ENCODE measurements at regions not wholly inside any gene's neighbourhood (a gene's known extent, or its start where the extent isn't known, plus 50 kb on each side); places are given as distances from the start of the nearest gene placed in this dataset.

DNA sequence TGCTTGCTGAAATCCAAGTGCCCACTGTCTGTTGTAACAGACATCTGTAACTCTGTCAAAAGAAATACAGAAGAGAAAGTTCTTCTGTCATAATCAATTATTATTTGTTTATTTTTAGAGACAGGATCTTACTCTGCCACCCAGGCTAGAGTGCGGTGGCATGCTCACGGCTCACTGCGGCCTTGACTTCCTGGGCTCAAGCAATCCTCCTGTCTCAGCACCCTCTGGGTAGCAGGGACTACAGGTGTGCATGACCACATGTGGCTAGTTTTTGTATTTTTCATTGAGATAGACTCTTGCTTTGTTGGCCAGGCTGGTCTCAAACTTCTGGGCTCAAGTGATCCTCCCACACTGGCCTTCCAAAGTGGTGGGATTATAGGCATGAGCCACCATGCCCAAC, 177.6 kb upstream of the SETMAR start:
- no peak for FAIRE-seq
- Histone ChIP-seq H3K4me3 (replicated peaks in 1 of 3; ENCODE audit: insufficient read depth in 1 of 3, low read depth in 1 of 3, low read length in 3 of 3) (no peak overlapping the region), H3K79me2 (ENCODE audit: control insufficient read depth, insufficient read depth, low read length) (no peaks in the 10 kb centered on the region), H3K36me3 (ENCODE audit: control insufficient read depth in 2 of 2, extremely low read depth in 1 of 2, insufficient read depth in 2 of 2, low read length in 2 of 2) (no peaks in the 10 kb centered on the region), H3K4me1 (ENCODE audit: control insufficient read depth, extremely low read depth, insufficient read depth, low read length) (no peaks in the 10 kb centered on the region), H2AFZ (ENCODE audit: low read depth, low read length) (no peak overlapping the region), H3K4me2 (ENCODE audit: insufficient read depth, low read length) (no peak overlapping the region), H4K20me1 (replicated peaks; ENCODE audit: control insufficient read depth, extremely low read depth, insufficient read depth, low read length) (no peaks in the 10 kb centered on the region), H3K9me1 (replicated peaks; ENCODE audit: control insufficient read depth, extremely low read depth, insufficient read depth, low read length) (no peaks in the 10 kb centered on the region), H3K9me3 (replicated peaks; ENCODE audit: control insufficient read depth, insufficient read depth, low read length) (no peaks in the 10 kb centered on the region), H3K27ac (ENCODE audit: insufficient read depth, low read depth, low read length) (no peak overlapping the region), H3K9ac (replicated peaks; ENCODE audit: extremely low read depth, insufficient read depth, low read length) (no peak overlapping the region), H3K27me3 (ENCODE audit: control insufficient read depth in 2 of 2, insufficient read depth in 2 of 2, low read length in 2 of 2) (no peaks in the 10 kb centered on the region)
- CTCF ChIA-PET: interaction anchor here (0.9 kb wide), 1 partner anchor 146 kb away, joined by 3 read pairs; no protein-coding TSS in a partner anchor
- TF ChIP-seq JUN (IDR thresholded peaks at IDR 0.05; ENCODE audit: borderline replicate concordance, insufficient read depth, insufficient read length, low read depth) (no peak), MYC (IDR thresholded peaks at IDR 0.05; ENCODE audit: low read depth, low read length) (no peak), POLR2AphosphoS5 (IDR thresholded peaks at IDR 0.05; ENCODE audit: insufficient read depth, low read depth, low read length) (no peak), EZH2 (IDR thresholded peaks at IDR 0.05; ENCODE audit: borderline replicate concordance, low read depth, low read length, severe bottlenecking) (no peak), FOS (IDR thresholded peaks at IDR 0.05; ENCODE audit: borderline replicate concordance, insufficient read depth, low read length) (no peak), POLR2A (IDR thresholded peaks at IDR 0.05; ENCODE audit: low read depth, low read length) (no peak), GATA2 (IDR thresholded peaks at IDR 0.05; ENCODE audit: insufficient read depth, insufficient read length, low read depth, low read length) (no peak)
- TF ChIP-seq, protein P1, sequence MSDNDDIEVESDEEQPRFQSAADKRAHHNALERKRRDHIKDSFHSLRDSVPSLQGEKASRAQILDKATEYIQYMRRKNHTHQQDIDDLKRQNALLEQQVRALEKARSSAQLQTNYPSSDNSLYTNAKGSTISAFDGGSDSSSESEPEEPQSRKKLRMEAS (IDR thresholded peaks at IDR 0.05; ENCODE audit: insufficient read depth, insufficient read length): no peak
- TF ChIP-seq, protein P2, sequence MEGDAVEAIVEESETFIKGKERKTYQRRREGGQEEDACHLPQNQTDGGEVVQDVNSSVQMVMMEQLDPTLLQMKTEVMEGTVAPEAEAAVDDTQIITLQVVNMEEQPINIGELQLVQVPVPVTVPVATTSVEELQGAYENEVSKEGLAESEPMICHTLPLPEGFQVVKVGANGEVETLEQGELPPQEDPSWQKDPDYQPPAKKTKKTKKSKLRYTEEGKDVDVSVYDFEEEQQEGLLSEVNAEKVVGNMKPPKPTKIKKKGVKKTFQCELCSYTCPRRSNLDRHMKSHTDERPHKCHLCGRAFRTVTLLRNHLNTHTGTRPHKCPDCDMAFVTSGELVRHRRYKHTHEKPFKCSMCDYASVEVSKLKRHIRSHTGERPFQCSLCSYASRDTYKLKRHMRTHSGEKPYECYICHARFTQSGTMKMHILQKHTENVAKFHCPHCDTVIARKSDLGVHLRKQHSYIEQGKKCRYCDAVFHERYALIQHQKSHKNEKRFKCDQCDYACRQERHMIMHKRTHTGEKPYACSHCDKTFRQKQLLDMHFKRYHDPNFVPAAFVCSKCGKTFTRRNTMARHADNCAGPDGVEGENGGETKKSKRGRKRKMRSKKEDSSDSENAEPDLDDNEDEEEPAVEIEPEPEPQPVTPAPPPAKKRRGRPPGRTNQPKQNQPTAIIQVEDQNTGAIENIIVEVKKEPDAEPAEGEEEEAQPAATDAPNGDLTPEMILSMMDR (IDR thresholded peaks at IDR 0.05; ENCODE audit: extremely low read depth in 1 of 2, insufficient read depth in 1 of 2, low read depth in 1 of 2, low read length in 2 of 2): no peak
- dilution Hi-C loops (cut with MboI; ENCODE audit: extremely low pct_ligation_motif_present, low sequenced_read_pairs): no loop called here
- no peak for DNase-seq (ENCODE audit: low read depth, low spot score)
- no TSS peak for BruUV-seq (replicated peaks)
- intact Hi-C loops (cut with micrococcal nuclease): no loop called here
- POLR2A ChIA-PET: no interaction called here
